PC-3 (cell line): ENCODE measurements at regions not wholly inside any gene's neighbourhood (a gene's known extent, or its start where the extent isn't known, plus 50 kb on each side); places are given as distances from the start of the nearest gene placed in this dataset.

ENCODE experiments used
- CTCF ChIP-seq: fragments of 300-600 bp; sonication (generic); conservative IDR thresholded peaks from 2 replicates; pipeline ENCODE4 v1.5.1; 2017; ENCODE audit warnings: antibody characterized with exemption, low read depth, mild to moderate bottlenecking, low read length
- EZH2 ChIP-seq: fragments of 300-600 bp; sonication (generic); IDR thresholded peaks from one replicate; pipeline ENCODE4 v1.6.1; 2017; ENCODE audit warnings: antibody characterized with exemption, mild to moderate bottlenecking, low read length; ENCODE audit not compliant: unreplicated experiment

GRCh38 chr6:22164236-22164635 is 132.6 kb downstream of the PRL start:
- no peak for TF ChIP-seq CTCF
- no peak for TF ChIP-seq EZH2
